SIG-M5 treated with dmso at 0.1 percent for 504 hours (cell line): ENCODE measurements at regions not wholly inside any gene's neighbourhood (a gene's known extent, or its start where the extent isn't known, plus 50 kb on each side); places are given as distances from the start of the nearest gene placed in this dataset.

ENCODE experiments used
- DNase-seq: peaks from one replicate; lab custom pipeline; 2025; ENCODE audit not compliant: unreplicated experiment; lab: John Stamatoyannopoulos, UW

DNA sequence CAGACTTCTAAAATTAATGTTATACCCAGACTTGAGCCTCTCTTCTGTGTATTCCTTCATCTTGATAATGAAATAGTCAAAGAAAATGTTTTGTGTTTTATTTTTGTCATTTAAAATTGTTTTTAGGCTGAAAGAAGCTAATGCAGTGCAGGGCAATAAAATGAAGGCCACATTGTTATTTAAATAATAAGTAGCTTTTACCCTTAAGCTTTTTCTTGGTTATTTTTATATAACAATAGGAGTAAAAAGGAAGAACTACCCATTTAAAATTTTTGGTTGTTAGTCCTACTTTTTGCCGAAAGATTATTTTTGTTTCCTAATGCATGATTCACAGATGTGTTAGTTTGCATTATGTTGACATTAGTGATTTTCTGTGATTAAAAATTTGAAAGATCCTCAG lies 181.0 kb upstream of the MEOX2 start:
- no peak for DNase-seq

DNA sequence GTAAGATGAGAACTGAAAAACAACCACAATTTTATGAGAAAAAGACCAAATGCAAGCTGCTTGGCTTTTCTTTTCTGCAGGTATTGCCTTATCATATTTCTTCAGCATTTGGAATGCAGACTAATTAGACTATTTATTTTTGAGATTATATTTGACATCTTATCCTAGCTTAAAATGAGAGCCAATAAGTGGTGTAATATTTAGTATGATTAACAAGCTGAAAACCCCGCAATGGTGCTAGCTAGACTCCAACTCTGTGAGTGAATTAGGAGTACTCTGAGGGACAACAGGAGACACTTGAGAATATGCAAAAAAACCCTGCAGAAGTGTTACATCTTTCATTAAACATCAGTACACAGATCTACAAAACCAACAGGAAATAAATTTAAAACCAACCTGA lies 180.3 kb upstream of the MEOX2 start:
- no peak for DNase-seq

DNA sequence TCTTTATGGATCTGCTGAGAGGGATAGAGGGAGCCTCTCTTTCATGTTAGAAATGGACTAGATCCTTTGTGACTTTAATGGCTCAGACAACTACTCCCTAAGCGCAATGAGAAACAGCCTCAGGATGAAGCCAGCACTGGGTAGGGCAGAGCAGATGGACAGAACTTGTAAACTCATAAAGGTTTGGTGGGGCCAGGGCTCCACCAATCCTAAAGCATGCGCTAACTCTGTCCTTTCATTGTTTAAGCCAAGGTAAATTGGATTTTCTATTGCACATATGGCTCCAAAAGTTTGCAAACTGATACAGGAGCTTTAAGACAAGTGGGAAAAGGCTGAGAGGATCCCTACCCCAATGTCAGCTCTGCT lies 178.1 kb upstream of the MEOX2 start:
- no peak for DNase-seq

DNA sequence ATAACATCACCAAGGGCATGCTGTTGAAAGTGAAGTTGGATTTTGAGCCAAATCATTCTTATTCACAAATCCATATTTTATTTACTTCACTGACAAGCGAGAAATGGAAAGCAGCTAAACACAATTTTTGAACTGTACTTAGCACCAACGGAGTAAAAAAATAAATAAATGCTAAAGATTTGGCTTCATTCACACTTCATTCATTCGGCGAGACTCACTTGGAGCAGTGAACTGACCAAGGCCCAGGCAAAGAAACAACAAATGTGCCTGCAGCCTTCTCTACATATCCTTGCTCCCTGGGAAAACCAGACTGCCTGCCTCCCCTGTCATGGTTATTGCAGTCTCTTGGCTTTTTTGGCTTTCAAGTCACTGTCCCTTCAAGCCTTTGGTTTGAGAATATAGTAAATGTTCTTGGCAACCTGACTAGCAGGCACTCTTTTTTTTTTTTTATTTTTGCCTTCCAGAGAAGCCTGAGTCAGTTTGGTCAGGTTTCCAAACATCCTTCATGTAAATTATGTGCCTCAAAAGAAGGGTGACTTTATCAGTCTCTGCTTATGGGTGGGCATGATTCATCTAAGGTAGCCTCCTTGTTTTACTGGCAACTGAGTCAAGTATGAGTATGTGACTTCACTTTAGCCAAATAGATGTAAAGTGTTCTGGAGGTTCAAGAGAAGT lies 177.6 kb upstream of the MEOX2 start:
- no peak for DNase-seq

DNA sequence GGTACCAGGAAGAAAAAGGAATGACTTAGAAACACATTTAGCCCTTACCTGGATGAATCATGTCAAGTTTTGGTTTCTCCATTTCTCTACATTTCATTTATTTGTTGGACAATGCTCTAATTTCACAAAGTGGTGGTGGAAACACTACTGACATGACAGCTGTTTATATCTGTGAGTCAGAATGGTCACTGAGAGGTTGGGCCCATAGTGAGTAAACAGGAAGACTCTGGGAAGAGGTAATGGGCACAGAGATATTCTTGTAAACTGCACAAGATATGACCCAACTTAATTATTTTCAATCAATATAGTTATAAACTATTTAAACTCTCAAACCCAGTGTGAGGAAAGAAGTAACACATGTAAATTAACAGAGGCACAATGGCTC lies 176.3 kb upstream of the MEOX2 start:
- no peak for DNase-seq

DNA sequence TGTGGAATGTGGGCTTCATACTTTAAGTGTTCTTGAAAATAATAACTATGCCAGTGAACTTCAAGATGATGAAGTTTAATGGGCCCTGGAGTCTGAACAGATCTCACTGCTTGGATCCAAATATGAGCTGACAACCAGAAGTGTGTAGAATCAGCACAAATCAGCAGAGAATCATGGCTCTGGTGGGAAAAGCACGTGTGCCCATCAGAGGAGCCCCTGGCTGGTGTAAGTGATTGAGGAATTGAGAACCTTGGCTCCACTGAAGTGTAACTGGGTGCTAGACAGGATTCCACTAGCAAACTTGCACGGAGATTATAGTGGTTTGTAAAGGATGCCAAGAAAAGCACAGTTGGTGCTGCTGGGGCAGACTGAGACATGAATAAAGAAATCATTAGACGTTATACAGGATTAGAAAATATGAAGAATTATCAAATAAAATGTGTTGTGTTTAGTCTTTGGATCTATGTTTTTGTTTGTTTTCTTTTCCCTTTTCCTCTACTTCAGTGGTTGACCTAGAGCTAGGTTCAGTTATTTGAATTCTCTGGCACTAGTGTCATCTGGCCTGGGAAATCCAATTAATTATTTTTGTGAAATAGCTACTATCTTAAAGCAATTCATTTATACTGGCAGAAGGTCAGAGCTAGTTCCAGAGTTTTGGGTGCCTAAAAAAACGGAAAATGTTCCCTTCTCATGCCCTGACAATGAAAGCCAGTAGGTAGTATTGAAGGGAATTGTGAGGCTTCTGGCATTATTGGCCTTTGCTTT lies 175.7 kb upstream of the MEOX2 start:
- no peak for DNase-seq

DNA sequence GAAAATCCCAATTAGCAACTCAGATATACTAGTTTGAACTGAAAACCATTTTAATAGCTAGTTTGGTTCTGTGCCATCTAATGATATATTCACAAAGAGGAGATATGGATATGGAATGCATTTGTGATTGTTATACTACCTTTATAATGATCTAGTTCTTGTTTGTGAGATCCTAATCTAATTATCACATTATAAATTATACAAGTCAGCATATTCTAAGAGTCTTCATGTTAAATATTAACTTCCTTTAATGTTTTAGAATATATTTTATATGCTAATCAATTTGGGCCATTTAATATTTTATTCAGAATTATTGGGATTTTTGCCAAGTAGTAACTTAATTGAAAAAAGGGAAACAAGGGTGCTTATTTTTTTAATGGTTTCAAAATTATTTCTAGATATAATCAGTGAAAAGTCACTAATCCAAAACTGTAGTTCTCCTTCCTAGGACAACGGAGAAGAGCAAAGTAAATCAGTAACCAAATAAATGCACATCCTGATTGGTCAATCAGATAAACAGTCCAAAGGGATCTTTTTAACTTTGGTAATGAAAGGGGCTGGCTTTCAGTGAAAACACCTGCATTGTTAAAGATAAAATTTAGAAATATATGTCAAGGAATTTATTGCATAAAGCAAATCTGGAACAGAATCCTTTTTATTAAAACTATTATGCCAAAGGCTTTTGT lies 173.9 kb upstream of the MEOX2 start:
- no peak for DNase-seq

DNA sequence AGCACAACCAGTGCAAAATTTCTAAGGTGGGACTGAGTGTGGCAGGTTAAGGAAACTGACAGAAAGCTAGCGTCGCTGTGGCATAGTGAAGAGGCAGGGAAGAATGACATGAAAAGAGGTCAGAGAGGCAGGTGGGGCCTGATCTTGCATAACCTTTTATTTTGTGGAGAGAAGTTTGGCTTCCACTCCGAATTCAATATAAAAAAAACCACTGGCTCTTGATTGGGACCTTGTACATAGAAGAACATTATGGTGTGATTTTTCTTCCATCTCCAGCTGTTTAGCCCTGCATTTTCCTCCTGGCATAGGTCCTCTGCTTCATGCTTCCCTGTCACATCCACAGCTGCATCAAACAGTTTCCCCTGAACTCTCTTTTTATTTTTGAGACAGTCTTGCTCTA lies 170.5 kb upstream of the MEOX2 start:
- DNase-seq: no peak

DNA sequence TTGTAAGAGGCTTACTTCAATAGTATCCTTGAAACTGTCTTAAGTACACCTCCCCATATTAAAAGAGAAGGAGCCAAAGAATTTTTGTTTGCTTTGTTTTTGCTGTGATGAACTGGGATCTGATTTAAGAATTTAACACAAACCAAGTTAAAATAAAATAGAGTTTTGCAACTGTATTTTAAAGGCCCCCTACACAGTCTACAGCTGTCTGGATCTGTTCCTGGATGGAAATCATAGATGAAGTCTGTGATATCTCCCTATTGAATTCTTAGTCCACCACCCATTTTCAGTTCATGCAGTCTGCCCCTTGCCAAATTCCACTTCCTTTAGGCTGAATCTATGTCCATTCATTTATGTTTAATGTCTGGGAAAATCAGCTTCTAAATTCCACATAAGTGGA lies 169.8 kb upstream of the MEOX2 start:
- no peak for DNase-seq

DNA sequence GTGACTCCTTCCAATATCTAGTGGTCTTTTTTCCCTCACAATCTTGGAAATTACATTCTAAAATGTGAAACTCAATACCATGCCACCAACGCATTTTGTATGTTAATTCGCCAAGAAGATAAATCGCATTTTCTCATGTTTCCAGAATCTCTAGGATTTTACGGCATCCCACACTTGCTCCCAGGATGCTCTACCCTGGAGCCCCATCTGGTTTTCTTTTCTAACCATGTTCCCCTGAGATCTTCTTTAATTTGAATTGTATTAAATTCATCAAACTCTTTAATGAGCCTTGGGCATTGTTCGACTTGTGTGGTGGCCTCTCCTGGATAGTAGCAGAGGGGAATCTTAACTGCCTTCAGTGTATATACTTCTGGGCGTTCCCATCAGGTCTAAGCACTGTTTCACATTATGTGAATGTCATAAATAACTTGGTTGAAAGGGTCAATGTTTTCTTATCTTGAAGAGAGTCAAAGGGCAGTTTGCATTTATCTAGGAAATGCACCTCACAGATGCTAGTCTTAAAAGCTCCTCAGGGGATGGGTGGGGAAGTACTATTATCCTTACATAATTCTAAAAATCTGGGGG lies 169.1 kb upstream of the MEOX2 start:
- DNase-seq: no peak

DNA sequence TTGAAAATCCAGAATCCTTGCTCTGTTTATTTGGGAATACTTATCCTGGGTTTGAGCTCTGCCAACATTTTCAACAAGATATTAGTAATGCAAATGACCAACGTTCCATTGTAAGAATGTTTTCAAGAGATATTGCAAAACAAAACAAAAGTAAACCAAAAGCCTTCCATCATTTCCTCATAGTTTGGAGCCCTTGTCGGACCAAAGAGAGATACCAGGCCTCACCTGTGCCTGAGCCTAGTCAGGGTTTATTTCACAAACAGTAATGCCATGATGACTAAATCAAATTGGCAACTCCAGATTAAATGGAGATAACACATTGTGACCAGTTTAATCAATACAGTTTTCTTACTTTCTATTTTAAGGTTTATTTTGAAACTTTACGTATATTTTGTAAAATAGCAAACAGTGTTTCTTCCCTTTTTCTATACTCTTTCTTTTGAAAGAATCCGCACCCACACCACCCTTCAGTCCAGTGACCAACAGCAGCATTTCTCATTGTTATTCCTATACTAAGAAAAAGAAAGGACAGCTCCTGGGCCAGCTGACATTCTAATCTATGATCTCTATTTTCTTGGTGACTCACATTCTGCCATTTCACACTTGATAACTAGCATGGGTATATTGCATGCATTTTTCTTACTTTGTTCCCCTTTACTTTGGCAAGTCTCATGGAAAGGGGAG lies 168.5 kb upstream of the MEOX2 start:
- DNase-seq: no peak

DNA sequence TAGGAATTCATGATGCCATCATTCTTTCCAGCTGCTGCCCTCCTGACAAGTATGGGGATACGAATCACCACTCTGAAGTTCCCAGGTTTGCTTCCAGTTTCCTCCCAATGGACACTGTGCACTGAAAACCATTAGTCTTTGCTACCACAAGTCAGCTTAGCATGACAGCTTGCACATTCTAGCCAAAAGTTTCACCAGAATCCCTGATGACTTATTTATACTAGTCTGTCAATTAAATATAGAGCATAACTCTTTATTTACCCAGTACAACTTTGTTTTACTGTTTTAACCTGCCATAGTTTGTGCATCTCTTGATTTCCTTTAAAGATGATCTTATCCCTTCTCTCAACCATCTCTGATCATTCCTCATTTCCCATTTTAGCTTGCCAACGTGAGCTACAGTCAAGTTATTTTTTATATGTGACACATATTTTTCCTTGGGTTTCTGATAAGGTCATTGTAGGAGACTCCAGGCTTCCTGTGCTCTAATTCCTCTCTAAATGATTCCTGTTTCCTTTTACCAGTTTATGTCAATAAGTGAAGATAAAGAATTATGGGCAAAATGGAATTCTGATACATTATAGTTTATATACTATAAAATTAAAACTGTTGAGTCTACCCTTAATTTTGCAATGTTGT lies 167.5 kb upstream of the MEOX2 start:
- no peak for DNase-seq

DNA sequence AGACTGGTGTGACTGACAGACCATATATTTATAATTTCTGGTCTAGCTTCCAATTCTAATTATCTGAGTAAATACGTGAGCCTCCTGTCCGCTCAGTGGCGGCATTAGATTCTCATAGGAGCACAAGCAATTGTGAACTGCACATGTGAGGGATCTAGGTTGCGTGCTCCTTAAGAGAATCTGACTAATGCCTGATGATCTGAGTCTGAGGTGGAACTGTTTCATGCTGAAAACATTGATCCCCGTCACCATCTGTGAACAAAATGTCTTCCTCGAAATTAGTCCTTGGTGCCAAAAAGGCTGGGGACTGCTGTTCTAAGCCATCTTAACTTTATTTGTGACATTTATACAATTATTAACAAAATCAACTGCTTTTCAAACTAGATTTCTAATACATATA lies 164.7 kb upstream of the MEOX2 start:
- DNase-seq: no peak

DNA sequence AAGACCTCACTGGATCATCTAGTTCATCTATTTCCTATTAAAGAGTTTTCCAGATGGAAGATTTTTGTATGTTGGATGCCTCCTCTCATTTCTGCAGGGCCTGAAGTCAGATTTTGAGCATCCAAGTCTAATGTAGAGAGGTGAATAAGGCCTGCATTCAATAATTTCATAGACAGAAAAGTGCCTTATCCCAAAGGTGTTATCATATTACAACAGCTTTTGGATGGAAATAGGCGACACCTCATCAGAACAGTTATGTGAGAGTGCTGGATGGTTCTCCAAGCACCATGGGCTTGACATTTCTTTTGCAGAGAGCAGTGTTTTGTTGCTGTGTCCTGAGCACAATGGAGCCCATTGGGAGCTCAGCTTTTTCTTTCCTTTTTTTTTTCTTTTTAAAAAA lies 162.4 kb upstream of the MEOX2 start:
- DNase-seq: no peak

DNA sequence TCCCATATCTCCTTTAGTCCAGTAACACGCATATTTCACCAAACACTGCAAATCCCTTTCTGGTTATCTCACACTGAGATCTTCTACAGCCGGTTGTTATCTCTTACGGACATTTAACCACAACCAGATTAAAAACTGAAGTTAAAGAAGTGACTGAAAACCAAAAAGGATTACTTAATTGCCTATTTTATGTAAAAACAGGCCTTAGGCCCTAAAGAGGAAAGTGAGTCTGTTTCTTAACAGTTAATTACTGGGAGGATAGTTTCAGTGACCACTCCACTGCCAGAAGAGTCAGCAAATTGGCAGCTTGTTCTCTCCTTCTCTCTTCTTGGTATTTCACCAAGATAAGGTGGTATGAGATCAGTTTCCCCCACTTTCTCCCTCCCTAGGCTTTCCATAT lies 161.9 kb upstream of the MEOX2 start:
- no peak for DNase-seq

DNA sequence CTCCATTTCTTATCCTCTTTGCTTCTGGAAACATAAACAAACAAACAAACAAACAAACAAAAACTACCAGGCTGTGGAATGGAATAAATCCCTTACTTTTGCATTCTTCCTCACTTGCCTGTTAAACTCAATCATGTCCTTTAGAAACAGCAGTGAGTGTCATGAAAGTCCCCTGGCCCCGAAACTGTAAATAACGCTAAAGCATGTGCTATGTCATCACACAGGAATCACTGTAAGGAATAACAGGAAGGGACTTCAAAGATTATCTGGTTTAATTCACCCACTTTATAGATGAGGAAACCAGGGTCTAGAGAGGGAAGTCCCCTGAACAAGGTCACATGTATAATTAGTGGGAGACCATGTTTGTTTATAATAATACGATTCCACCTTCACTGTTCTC lies 159.4 kb upstream of the MEOX2 start:
- DNase-seq: no peak

DNA sequence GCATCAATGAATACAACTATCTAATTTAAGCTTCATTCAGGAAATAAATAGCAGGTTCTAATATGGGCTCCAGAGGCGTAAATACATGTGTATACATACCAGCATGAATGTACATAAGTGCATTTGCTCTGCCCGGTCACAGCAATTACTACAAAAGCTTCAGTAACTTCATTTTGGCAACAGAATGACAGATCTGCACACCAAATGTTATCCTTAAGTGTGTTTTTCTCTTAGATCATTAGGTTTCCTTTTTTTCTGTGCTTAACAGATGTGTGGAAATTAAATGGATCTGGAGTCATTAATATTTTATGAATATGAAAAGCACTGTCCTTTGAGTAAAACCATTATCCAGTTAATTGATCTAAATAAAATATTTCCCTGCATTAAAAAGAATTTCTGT lies 159.0 kb upstream of the MEOX2 start:
- no peak for DNase-seq

DNA sequence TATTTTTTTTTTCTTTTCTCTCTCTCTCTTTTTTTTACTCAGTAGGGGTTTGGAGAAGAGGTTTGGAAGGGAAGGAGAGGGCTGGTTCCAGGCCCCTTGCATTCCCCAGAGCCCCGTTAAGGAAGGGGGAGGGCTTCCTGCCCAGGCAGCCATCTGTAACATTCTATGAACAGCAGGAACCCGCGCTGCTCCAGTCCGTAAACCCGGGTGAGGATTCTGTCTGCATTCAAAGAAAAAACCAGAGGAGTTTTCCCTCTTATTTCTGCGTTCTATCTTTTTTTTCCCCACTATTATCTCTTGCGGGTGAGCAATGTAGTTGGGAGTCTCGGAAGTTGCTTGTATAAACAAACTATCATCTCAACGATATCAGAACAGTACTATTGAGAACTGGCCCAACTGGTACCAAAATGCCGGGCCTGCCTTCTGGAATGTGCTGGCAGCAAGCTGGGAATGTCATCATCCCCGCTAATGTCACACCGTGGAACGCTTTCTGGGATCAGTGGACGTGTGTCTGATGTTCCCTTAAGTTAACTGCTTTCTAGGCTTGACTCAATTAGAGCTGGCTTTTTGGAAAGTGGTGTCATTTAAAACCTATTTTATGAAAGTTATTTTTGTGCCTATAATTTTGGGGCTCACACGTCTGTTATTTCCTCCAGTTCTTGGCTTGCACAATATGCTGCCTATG lies 153.1 kb upstream of the MEOX2 start:
- DNase-seq: no peak

DNA sequence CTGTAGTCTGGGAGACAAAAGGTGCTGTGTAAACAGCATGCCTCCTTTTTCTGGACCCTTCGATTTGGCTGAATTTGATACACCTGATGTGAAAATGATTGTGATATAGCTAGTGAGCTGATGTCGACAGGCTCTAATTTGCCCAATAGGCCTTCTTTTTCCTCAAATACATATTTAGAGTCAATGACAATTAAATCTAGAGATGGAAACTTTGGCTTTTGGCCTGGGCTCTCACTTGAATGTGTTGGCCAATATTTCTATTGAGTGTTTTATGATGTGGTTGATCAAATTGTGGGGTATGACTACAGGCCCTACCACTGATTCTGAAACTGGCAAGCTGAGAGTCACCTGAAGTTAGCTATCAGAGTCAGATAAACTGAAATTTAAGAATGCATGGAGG lies 151.8 kb upstream of the MEOX2 start:
- DNase-seq: no peak

DNA sequence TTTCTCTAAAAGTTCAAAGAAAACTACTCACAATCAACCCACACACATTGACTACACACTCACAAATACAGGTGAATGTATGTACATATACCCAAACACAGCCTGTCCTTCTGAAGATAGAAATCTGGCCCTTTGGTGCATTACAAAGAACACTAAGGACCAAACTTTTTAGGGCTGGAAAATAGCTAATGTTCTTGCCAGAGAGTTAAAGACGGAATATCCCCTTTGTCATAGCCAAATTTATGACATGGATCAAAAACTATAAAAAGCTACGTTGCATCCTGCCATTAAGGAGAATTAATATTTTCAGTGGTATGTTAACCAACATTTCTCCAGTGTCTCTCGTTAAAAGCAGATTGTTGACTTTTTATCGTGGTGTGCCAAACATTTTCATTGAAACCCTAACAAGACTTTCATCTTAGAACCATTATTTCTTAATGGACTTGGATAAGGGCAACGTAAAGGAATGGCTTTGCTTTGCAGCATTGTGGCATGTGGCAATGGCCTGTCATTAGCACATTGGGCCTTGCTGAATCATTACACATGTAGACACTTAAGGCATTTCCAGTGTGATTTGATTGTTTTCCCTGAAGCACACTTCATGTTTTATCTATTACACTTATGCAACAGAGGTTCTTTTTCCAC lies 150.9 kb upstream of the MEOX2 start:
- DNase-seq: no peak
